ENCODE measurements at regions not wholly inside any gene's neighbourhood (a gene's known extent, or its start where the extent isn't known, plus 50 kb on each side); places are given as distances from the start of the nearest gene placed in this dataset.

GRCh38 chr13:86445672-86446071, 646.5 kb upstream of the SLITRK6 start:
- TF ChIP-seq CTCF (optimal IDR thresholded peaks at IDR 0.05 in 1 of 3, IDR thresholded peaks at IDR 0.05 in 1 of 3, conservative IDR thresholded peaks at IDR 0.05 in 1 of 3; ENCODE audit: extremely low read depth in 1 of 3, insufficient read depth in 2 of 3, low read length in 3 of 3) (no peak), EZH2 (IDR thresholded peaks at IDR 0.05; ENCODE audit: low read length) (no peak)
